MM.1S (cell line): ENCODE measurements at regions not wholly inside any gene's neighbourhood (a gene's known extent, or its start where the extent isn't known, plus 50 kb on each side); places are given as distances from the start of the nearest gene placed in this dataset.

Experiments used
- DNase-seq: peaks from one replicate; pipeline ENCODE4 v3.0.0-alpha.2; 2015
- H2AFZ ChIP-seq: fragments of 300-600 bp; sonication (generic); 2 replicates; pipeline ENCODE4 v1.6.0; 2016; ENCODE audit warnings: antibody characterized with exemption, low read length
- H3F3A ChIP-seq: fragments of 300-600 bp; sonication (generic); 2 replicates; pipeline ENCODE4 v1.6.1; 2016; ENCODE audit warnings: mild to moderate bottlenecking, antibody characterized with exemption, low read length, moderate library complexity, mixed read lengths; ENCODE audit not compliant: insufficient read depth
- H3K27ac ChIP-seq: fragments of 300-600 bp; sonication (generic); 2 replicates; pipeline ENCODE4 v1.5.1; 2016; ENCODE audit warnings: mild to moderate bottlenecking, low read length
- H3K27me3 ChIP-seq: fragments of 300-600 bp; sonication (generic); replicated peaks from 2 replicates; pipeline ENCODE4 v1.6.0; 2016; ENCODE audit warnings: low read length; ENCODE audit not compliant: insufficient read depth
- H3K36me3 ChIP-seq: fragments of 300-600 bp; sonication (generic); replicated peaks from 2 replicates; pipeline ENCODE4 v1.6.1; 2016; ENCODE audit warnings: mild to moderate bottlenecking, low read length, mixed read lengths; ENCODE audit not compliant: insufficient read depth
- H3K4me1 ChIP-seq: fragments of 300-600 bp; sonication (generic); 2 replicates; pipeline ENCODE4 v1.6.1; 2016; ENCODE audit warnings: low read length, mixed read lengths
- H3K4me2 ChIP-seq: fragments of 300-600 bp; sonication (generic); 2 replicates; pipeline ENCODE4 v1.6.0; 2016; ENCODE audit warnings: low read depth, low read length
- H3K4me3 ChIP-seq: fragments of 300-600 bp; sonication (generic); 2 replicates; pipeline ENCODE4 v1.5.1; 2016; ENCODE audit warnings: low read length, mixed read lengths
- H3K79me2 ChIP-seq: fragments of 300-600 bp; sonication (generic); 2 replicates; pipeline ENCODE4 v1.6.1; 2016; ENCODE audit warnings: mixed run types, low read length, mixed read lengths
- H3K9ac ChIP-seq: fragments of 300-600 bp; sonication (generic); 2 replicates; pipeline ENCODE4 v1.6.1; 2016; ENCODE audit warnings: low read length, mixed read lengths
- H3K9me2 ChIP-seq: fragments of 300-600 bp; sonication (generic); replicated peaks from 2 replicates; pipeline ENCODE4 v1.6.1; 2016; ENCODE audit warnings: mild to moderate bottlenecking, low read length, mixed read lengths; ENCODE audit not compliant: insufficient read depth
- H3K9me3 ChIP-seq: fragments of 300-600 bp; sonication (generic); replicated peaks from 2 replicates; pipeline ENCODE4 v1.6.1; 2016; ENCODE audit warnings: mild to moderate bottlenecking, low read length, mixed read lengths; ENCODE audit not compliant: insufficient read depth
- H4K20me1 ChIP-seq: fragments of 300-600 bp; sonication (generic); 2 replicates; pipeline ENCODE4 v1.6.1; 2016; ENCODE audit warnings: mild to moderate bottlenecking, low read length, moderate library complexity, mixed read lengths; ENCODE audit not compliant: insufficient read depth
- EZH2 ChIP-seq: fragments of 300-600 bp; sonication (generic); optimal IDR thresholded peaks from 2 replicates; pipeline ENCODE3; 2017; ENCODE audit warnings: low read depth, mild to moderate bottlenecking, antibody characterized with exemption, low read length, mixed read lengths
- EZH2phosphoT487 ChIP-seq: fragments of 300-600 bp; sonication (generic); IDR thresholded peaks from 2 replicates; pipeline ENCODE4 v1.6.1; 2018; ENCODE audit warnings: antibody characterized with exemption, low read length
- TF ChIP-seq, protein P1 (sequence below): fragments of 300-600 bp; sonication (generic); IDR thresholded peaks from 2 replicates; pipeline ENCODE4 v1.5.1; 2016; ENCODE audit warnings: antibody characterized with exemption, low read length, mixed read lengths

DNA sequence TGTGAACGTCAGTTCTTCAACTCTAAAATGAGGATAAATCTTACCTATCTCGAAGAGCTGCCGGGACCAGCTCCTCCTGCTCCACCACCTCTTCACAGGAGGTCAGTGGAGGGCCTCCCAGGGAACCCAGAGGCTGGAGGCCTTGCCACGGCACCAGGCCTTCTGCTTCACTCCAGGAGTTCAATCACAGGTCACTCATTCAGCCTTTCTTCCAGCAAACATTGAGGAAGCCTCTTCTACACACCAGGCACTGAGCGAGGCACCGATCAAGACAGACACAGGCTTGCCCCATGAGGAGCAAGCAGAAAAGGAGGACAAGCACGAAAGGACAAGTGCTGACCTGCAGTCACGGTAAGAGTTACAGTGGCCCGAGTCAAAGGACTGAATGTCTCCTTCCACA is 64.8 kb upstream of the WNT11 start:
- Histone ChIP-seq H3K9me3 (no peaks in the 10 kb centered on the region), H3F3A (no peaks in the 10 kb centered on the region), H3K9me2 (no peaks in the 10 kb centered on the region), H2AFZ (no peak overlapping the region), H3K9ac (no peak overlapping the region), H3K79me2 (no peaks in the 10 kb centered on the region), H4K20me1 (no peaks in the 10 kb centered on the region), H3K4me1 (no peaks in the 10 kb centered on the region), H3K27ac (no peak overlapping the region), H3K36me3 (no peaks in the 10 kb centered on the region), H3K4me2 (no peak overlapping the region), H3K27me3 (peaks cover 14% of the 10 kb centered on the region; the same call in 1 of the 2 replicates), H3K4me3 (no peak overlapping the region)
- TF ChIP-seq EZH2phosphoT487 (no peak), EZH2 (no peak)
- TF ChIP-seq, protein P1, sequence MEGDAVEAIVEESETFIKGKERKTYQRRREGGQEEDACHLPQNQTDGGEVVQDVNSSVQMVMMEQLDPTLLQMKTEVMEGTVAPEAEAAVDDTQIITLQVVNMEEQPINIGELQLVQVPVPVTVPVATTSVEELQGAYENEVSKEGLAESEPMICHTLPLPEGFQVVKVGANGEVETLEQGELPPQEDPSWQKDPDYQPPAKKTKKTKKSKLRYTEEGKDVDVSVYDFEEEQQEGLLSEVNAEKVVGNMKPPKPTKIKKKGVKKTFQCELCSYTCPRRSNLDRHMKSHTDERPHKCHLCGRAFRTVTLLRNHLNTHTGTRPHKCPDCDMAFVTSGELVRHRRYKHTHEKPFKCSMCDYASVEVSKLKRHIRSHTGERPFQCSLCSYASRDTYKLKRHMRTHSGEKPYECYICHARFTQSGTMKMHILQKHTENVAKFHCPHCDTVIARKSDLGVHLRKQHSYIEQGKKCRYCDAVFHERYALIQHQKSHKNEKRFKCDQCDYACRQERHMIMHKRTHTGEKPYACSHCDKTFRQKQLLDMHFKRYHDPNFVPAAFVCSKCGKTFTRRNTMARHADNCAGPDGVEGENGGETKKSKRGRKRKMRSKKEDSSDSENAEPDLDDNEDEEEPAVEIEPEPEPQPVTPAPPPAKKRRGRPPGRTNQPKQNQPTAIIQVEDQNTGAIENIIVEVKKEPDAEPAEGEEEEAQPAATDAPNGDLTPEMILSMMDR = no peak
- DNase-seq = no peak

DNA sequence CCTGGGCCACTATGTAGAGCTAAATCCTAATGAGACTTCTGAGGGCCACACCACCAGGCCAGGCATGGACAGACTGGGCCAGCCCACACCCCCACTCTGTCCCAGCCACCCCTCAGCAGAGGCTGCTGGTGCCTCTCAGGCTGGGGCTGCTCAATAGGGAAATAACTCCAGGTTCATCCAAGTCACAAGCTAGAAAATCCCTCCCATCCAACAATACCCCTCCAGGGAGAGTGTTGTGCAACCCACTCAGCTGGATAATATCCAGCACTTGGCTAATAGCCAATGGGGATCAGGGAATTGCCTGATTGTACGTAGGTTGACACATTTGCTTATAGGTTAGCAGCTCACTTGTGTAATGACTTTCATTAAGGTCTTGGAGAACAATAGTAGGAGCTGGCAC is 64.1 kb upstream of the WNT11 start:
- H3K9ac ChIP-seq = no peak overlapping the region
- H3K79me2 ChIP-seq = no peaks in the 10 kb centered on the region
- H3K4me3 ChIP-seq = no peak overlapping the region
- DNase-seq = no peak
- no peaks in the 10 kb centered on the region for H3K9me2 ChIP-seq
- TF ChIP-seq EZH2 = no peak
- no peak for TF ChIP-seq EZH2phosphoT487
- TF ChIP-seq, protein P1 = no peak
- H3K36me3 ChIP-seq = no peaks in the 10 kb centered on the region
- H4K20me1 ChIP-seq = no peaks in the 10 kb centered on the region
- H3K9me3 ChIP-seq = no peaks in the 10 kb centered on the region
- H3K27me3 ChIP-seq = peaks cover 8% of the 10 kb centered on the region; the same call in 1 of the 2 replicates
- no peaks in the 10 kb centered on the region for H3K4me1 ChIP-seq
- H3F3A ChIP-seq = no peaks in the 10 kb centered on the region
- H2AFZ ChIP-seq = no peak overlapping the region
- no peak overlapping the region for H3K4me2 ChIP-seq
- no peak overlapping the region for H3K27ac ChIP-seq

DNA sequence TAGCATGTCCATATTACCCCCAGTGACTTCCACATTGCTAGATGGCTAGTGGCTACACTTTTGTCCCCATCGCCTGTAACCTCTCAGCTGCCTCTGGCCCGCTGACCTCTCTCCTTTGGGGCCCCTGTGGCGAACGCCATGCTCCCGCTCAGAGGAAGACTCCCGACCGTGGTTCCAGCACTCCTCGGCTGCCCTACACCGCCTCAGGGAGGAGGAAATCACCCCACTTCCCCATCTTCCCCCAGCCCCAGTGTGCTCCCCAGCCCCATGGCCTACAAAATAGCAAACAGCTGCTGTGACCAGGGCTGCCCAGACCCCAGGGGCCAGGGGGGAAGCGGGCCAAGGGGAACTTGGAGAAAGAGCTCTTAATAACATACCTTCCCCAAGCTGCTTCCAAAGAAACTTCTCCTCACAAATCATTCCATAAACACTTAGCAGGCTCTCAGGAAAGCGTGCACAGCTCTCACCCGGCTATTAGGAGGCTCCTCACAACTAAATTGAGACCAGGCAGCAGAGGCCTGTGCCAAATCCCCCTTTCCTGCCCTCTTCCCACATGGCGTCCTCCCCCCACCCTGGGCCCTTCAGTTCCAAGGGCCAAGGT is 63.5 kb upstream of the WNT11 start:
- Histone ChIP-seq H3K4me2 (no peak overlapping the region), H3K27me3 (peaks cover 4% of the 10 kb centered on the region; the same call in 1 of the 2 replicates), H4K20me1 (no peaks in the 10 kb centered on the region), H3K79me2 (no peaks in the 10 kb centered on the region), H3F3A (no peaks in the 10 kb centered on the region), H3K4me3 (no peak overlapping the region), H3K9me2 (no peaks in the 10 kb centered on the region), H3K36me3 (no peaks in the 10 kb centered on the region), H3K4me1 (no peaks in the 10 kb centered on the region), H3K27ac (no peak overlapping the region), H3K9me3 (no peaks in the 10 kb centered on the region), H3K9ac (no peak overlapping the region), H2AFZ (no peak overlapping the region)
- no peak for DNase-seq
- TF ChIP-seq EZH2phosphoT487 (no peak), EZH2 (no peak)
- TF ChIP-seq, protein P1 = no peak
